GM23338 (cell line): ENCODE measurements at regions not wholly inside any gene's neighbourhood (a gene's known extent, or its start where the extent isn't known, plus 50 kb on each side); places are given as distances from the start of the nearest gene placed in this dataset.

ENCODE experiments used
- ATAC-seq: fragments of 200-7000 bp; cut with Tn5 transposase; 3 replicates; pipeline ENCODE4 v1.9.1; 2020
- DNase-seq: peaks from one replicate; pipeline ENCODE4 v3.0.0-alpha.2; 2015; ENCODE audit warnings: low spot score
- H2AFZ ChIP-seq: fragments of 200-600 bp; sonication (generic); 2 replicates; pipeline ENCODE4 v1.8.0; 2016; ENCODE audit warnings: antibody characterized with exemption, mild to moderate bottlenecking, moderate library complexity
- H3F3A ChIP-seq: fragments of 200-600 bp; sonication (generic); replicated peaks from 2 replicates; pipeline ENCODE4 v1.8.0; 2017; ENCODE audit warnings: antibody characterized with exemption, mixed run types, low read depth
- H3K27ac ChIP-seq: fragments of 200-600 bp; sonication (generic); 2 replicates; pipeline ENCODE4 v1.6.1; 2016; ENCODE audit warnings: low read depth
- H3K27me3 ChIP-seq: fragments of 200-600 bp; sonication (generic); 2 replicates; pipeline ENCODE4 v1.8.0; 2016; ENCODE audit warnings: mild to moderate bottlenecking, mixed run types, moderate library complexity; ENCODE audit not compliant: insufficient read depth
- H3K36me3 ChIP-seq: fragments of 200-600 bp; sonication (generic); 2 replicates; pipeline ENCODE4 v1.8.0; 2016; ENCODE audit warnings: mild to moderate bottlenecking; ENCODE audit not compliant: insufficient read depth
- H3K4me1 ChIP-seq: fragments of 200-600 bp; sonication (generic); 2 replicates; pipeline ENCODE4 v1.8.0; 2016; ENCODE audit warnings: mild to moderate bottlenecking, moderate library complexity; ENCODE audit not compliant: insufficient read depth
- H3K4me2 ChIP-seq: fragments of 200-600 bp; sonication (generic); 2 replicates; pipeline ENCODE4 v1.7.1; 2017; ENCODE audit warnings: mixed run types
- H3K4me3 ChIP-seq: fragments of 200-600 bp; sonication (generic); 2 replicates; pipeline ENCODE4 v1.6.1; 2016; ENCODE audit warnings: mixed run types
- H3K79me2 ChIP-seq: fragments of 200-600 bp; sonication (generic); replicated peaks from 2 replicates; pipeline ENCODE4 v1.8.0; 2017; ENCODE audit warnings: mild to moderate bottlenecking; ENCODE audit not compliant: insufficient read depth
- H3K9me2 ChIP-seq: fragments of 200-600 bp; sonication (generic); 2 replicates; pipeline ENCODE4 v1.8.0; 2017; ENCODE audit not compliant: insufficient read depth
- H4K20me1 ChIP-seq: fragments of 200-600 bp; sonication (generic); replicated peaks from 2 replicates; pipeline ENCODE4 v1.8.0; 2017; ENCODE audit warnings: mild to moderate bottlenecking; ENCODE audit not compliant: insufficient read depth
- H3K27ac Mint-ChIP-seq: 2 replicates; pipeline ENCODE4 v1.8.0; 2020; ENCODE audit warnings: inconsistent platforms, mild to moderate bottlenecking, moderate library complexity, mixed read lengths
- H3K27me3 Mint-ChIP-seq: 3 replicates; pipeline ENCODE4 v1.8.0; 2022; ENCODE audit warnings: low read depth, mild to moderate bottlenecking, moderate library complexity, mixed read lengths, inconsistent platforms; ENCODE audit not compliant: insufficient read depth, poor library complexity
- H3K36me3 Mint-ChIP-seq: 3 replicates; pipeline ENCODE4 v1.8.0; 2021; ENCODE audit warnings: low read depth, mild to moderate bottlenecking, inconsistent platforms, moderate library complexity, mixed read lengths
- H3K4me1 Mint-ChIP-seq: 3 replicates; pipeline ENCODE4 v1.8.0; 2020; ENCODE audit warnings: mild to moderate bottlenecking, inconsistent platforms, mixed read lengths
- H3K4me3 Mint-ChIP-seq: 3 replicates; pipeline ENCODE4 v1.8.0; 2021; ENCODE audit warnings: moderate library complexity, mild to moderate bottlenecking, inconsistent platforms, mixed read lengths
- H3K9me3 Mint-ChIP-seq: 3 replicates; pipeline ENCODE4 v1.8.0; 2020; ENCODE audit warnings: moderate library complexity, mild to moderate bottlenecking, inconsistent platforms, mixed read lengths
- CREB1 ChIP-seq: fragments of 250-450 bp; sonication (Bioruptor Pico); IDR thresholded peaks from 2 replicates; pipeline ENCODE4 v1.5.0; 2020; ENCODE audit warnings: low read depth, mild to moderate bottlenecking, moderate library complexity
- ETS1 ChIP-seq: IDR thresholded peaks from 2 replicates; pipeline ENCODE4 v1.6.1; 2016; ENCODE audit warnings: antibody characterized with exemption
- EZH2 ChIP-seq: fragments of 200-600 bp; sonication (generic); IDR thresholded peaks from one replicate; pipeline ENCODE4 v1.8.0; 2017; ENCODE audit warnings: antibody characterized with exemption, mild to moderate bottlenecking, low read depth; ENCODE audit not compliant: unreplicated experiment
- EZH2phosphoT487 ChIP-seq: fragments of 200-600 bp; sonication (generic); IDR thresholded peaks from one replicate; pipeline ENCODE4 v1.8.1; 2018; ENCODE audit warnings: antibody characterized with exemption; ENCODE audit not compliant: unreplicated experiment
- JUNB ChIP-seq: IDR thresholded peaks from one replicate; pipeline ENCODE4 v1.6.1; 2016; ENCODE audit warnings: antibody characterized with exemption; ENCODE audit not compliant: unreplicated experiment
- NANOG ChIP-seq: IDR thresholded peaks from 2 replicates; pipeline ENCODE4 v1.6.1; 2016; ENCODE audit warnings: antibody characterized with exemption, borderline replicate concordance
- POLR2AphosphoS5 ChIP-seq: IDR thresholded peaks from 2 replicates; pipeline ENCODE4 v1.6.1; 2016; ENCODE audit warnings: antibody characterized with exemption, low read depth
- REST ChIP-seq: IDR thresholded peaks from one replicate; pipeline ENCODE4 v1.6.1; 2018; ENCODE audit warnings: antibody characterized with exemption; ENCODE audit not compliant: unreplicated experiment
- STAT1 ChIP-seq: IDR thresholded peaks from one replicate; pipeline ENCODE4 v1.6.1; 2016; ENCODE audit warnings: antibody characterized with exemption; ENCODE audit not compliant: unreplicated experiment
- ZNF114 ChIP-seq: fragments of 250-450 bp; sonication (Bioruptor Pico); IDR thresholded peaks from 2 replicates; pipeline ENCODE4 v1.5.0; 2020; ENCODE audit warnings: mild to moderate bottlenecking, moderate library complexity
- ZNF331 ChIP-seq: fragments of 250-450 bp; sonication (Bioruptor Pico); IDR thresholded peaks from 2 replicates; pipeline ENCODE4 v1.5.0; 2020; ENCODE audit warnings: low read depth, mild to moderate bottlenecking, moderate library complexity
- TF ChIP-seq, protein P1 (sequence below), 2 experiments: fragments of 200-600 bp in 1 of 2; sonication (generic) in 1 of 2; conservative IDR thresholded peaks; 2 replicates each; pipeline versions ENCODE4 v1.5.1 to v1.6.1; 2016 to 2017; ENCODE audit warnings: antibody characterized with exemption in 2 of 2, low read depth in 2 of 2, mild to moderate bottlenecking in 2 of 2, moderate library complexity in 1 of 2
- TF ChIP-seq, protein P2 (sequence below): fragments of 250-450 bp; sonication (Bioruptor Pico); IDR thresholded peaks from 2 replicates; pipeline ENCODE4 v1.5.0; 2020; ENCODE audit warnings: mild to moderate bottlenecking, moderate library complexity

DNA sequence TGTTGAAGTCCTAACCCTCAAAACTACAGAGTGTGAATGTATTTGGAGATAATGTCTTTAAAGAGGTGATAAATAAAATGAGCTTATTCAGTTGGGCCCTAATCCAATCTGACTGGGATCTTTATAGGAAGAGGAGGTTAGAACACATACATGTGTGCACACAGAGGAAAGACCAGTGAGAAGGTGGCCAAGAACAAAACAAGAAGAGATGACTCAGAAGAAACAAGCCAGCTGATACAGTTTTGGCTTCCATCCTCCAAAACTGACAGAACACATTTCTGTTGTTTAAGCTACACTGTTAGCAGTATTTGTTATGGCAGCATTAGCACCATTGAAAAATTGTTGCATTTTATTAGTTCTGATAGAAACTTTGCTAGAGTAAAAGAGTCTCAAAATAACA is 609.3 kb upstream of the IMPG1 start:
- peaks cover 24% of the 10 kb centered on the region for H3K4me1 Mint-ChIP-seq
- ATAC-seq (no peak), DNase-seq (no peak)
- Histone ChIP-seq H3K4me3 (no peak overlapping the region), H3K4me1 (peaks cover 20% of the 10 kb centered on the region), H3K4me2 (no peak overlapping the region), H3K79me2 (no peaks in the 10 kb centered on the region), H3K36me3 (no peaks in the 10 kb centered on the region), H3K27me3 (no peaks in the 10 kb centered on the region), H3K9me2 (no peaks in the 10 kb centered on the region), H2AFZ (no peak overlapping the region), H3F3A (no peaks in the 10 kb centered on the region), H3K27ac (no peak overlapping the region), H4K20me1 (no peaks in the 10 kb centered on the region)
- H3K4me3 Mint-ChIP-seq = no peak overlapping the region
- H3K27me3 Mint-ChIP-seq = no peaks in the 10 kb centered on the region
- peaks cover 4% of the 10 kb centered on the region; the same call in 2 of the 3 replicates for H3K36me3 Mint-ChIP-seq
- H3K9me3 Mint-ChIP-seq = 0 out of 3 replicates have a peak, but pooled peaks cover 2% of the 10 kb centered on the region
- H3K27ac Mint-ChIP-seq = no peak overlapping the region
- TF ChIP-seq ETS1 = no peak
- TF ChIP-seq EZH2 = no peak
- TF ChIP-seq, protein P1, sequence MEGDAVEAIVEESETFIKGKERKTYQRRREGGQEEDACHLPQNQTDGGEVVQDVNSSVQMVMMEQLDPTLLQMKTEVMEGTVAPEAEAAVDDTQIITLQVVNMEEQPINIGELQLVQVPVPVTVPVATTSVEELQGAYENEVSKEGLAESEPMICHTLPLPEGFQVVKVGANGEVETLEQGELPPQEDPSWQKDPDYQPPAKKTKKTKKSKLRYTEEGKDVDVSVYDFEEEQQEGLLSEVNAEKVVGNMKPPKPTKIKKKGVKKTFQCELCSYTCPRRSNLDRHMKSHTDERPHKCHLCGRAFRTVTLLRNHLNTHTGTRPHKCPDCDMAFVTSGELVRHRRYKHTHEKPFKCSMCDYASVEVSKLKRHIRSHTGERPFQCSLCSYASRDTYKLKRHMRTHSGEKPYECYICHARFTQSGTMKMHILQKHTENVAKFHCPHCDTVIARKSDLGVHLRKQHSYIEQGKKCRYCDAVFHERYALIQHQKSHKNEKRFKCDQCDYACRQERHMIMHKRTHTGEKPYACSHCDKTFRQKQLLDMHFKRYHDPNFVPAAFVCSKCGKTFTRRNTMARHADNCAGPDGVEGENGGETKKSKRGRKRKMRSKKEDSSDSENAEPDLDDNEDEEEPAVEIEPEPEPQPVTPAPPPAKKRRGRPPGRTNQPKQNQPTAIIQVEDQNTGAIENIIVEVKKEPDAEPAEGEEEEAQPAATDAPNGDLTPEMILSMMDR (conservative IDR thresholded peaks at IDR 0.05; ENCODE audit: low read depth in 2 of 2) = no peak
- TF ChIP-seq REST = no peak
- TF ChIP-seq CREB1 = no peak
- no peak for TF ChIP-seq NANOG
- no peak for TF ChIP-seq STAT1
- no peak for TF ChIP-seq POLR2AphosphoS5
- no peak for TF ChIP-seq JUNB
- no peak for TF ChIP-seq ZNF114 (CRISPR knock-in tag)
- no peak for TF ChIP-seq EZH2phosphoT487
- no peak for TF ChIP-seq ZNF331
- TF ChIP-seq, protein P2, sequence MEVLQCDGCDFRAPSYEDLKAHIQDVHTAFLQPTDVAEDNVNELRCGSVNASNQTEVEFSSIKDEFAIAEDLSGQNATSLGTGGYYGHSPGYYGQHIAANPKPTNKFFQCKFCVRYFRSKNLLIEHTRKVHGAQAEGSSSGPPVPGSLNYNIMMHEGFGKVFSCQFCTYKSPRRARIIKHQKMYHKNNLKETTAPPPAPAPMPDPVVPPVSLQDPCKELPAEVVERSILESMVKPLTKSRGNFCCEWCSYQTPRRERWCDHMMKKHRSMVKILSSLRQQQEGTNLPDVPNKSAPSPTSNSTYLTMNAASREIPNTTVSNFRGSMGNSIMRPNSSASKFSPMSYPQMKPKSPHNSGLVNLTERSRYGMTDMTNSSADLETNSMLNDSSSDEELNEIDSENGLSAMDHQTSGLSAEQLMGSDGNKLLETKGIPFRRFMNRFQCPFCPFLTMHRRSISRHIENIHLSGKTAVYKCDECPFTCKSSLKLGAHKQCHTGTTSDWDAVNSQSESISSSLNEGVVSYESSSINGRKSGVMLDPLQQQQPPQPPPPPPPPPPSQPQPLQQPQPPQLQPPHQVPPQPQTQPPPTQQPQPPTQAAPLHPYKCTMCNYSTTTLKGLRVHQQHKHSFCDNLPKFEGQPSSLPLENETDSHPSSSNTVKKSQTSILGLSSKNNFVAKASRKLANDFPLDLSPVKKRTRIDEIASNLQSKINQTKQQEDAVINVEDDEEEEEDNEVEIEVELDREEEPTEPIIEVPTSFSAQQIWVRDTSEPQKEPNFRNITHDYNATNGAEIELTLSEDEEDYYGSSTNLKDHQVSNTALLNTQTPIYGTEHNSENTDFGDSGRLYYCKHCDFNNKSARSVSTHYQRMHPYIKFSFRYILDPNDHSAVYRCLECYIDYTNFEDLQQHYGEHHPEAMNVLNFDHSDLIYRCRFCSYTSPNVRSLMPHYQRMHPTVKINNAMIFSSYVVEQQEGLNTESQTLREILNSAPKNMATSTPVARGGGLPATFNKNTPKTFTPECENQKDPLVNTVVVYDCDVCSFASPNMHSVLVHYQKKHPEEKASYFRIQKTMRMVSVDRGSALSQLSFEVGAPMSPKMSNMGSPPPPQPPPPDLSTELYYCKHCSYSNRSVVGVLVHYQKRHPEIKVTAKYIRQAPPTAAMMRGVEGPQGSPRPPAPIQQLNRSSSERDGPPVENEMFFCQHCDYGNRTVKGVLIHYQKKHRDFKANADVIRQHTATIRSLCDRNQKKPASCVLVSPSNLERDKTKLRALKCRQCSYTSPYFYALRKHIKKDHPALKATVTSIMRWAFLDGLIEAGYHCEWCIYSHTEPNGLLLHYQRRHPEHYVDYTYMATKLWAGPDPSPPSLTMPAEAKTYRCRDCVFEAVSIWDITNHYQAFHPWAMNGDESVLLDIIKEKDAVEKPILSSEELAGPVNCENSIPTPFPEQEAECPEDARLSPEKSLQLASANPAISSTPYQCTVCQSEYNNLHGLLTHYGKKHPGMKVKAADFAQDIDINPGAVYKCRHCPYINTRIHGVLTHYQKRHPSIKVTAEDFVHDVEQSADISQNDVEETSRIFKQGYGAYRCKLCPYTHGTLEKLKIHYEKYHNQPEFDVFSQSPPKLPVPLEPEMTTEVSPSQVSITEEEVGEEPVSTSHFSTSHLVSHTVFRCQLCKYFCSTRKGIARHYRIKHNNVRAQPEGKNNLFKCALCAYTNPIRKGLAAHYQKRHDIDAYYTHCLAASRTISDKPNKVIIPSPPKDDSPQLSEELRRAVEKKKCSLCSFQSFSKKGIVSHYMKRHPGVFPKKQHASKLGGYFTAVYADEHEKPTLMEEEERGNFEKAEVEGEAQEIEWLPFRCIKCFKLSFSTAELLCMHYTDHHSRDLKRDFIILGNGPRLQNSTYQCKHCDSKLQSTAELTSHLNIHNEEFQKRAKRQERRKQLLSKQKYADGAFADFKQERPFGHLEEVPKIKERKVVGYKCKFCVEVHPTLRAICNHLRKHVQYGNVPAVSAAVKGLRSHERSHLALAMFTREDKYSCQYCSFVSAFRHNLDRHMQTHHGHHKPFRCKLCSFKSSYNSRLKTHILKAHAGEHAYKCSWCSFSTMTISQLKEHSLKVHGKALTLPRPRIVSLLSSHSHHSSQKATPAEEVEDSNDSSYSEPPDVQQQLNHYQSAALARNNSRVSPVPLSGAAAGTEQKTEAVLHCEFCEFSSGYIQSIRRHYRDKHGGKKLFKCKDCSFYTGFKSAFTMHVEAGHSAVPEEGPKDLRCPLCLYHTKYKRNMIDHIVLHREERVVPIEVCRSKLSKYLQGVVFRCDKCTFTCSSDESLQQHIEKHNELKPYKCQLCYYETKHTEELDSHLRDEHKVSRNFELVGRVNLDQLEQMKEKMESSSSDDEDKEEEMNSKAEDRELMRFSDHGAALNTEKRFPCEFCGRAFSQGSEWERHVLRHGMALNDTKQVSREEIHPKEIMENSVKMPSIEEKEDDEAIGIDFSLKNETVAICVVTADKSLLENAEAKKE (CRISPR knock-in tag) = no peak
